Gastroesophageal sphincter (tissue), 3 donors: ENCODE measurements at regions not wholly inside any gene's neighbourhood (a gene's known extent, or its start where the extent isn't known, plus 50 kb on each side); places are given as distances from the start of the nearest gene placed in this dataset.

Experiments
- EP300 ChIP-seq: sonication (generic); formaldehyde crosslinking; IDR thresholded peaks from one replicate; pipeline ENCODE4 v1.6.1; 2017; ENCODE audit warnings: antibody characterized with exemption, mild to moderate bottlenecking
- POLR2A ChIP-seq, 2 donors: fragments of 450-650 bp; IDR thresholded peaks; one replicate each; pipeline ENCODE4 v1.6.1; 2017; ENCODE audit warnings: antibody characterized with exemption in 2 of 2, mild to moderate bottlenecking in 2 of 2, moderate library complexity in 1 of 2
- POLR2AphosphoS5 ChIP-seq: sonication (generic); formaldehyde crosslinking; IDR thresholded peaks from one replicate; pipeline ENCODE4 v1.6.1; 2017; ENCODE audit warnings: antibody characterized with exemption
- TF ChIP-seq, protein P1 (sequence below), 4 experiments: fragments of 200-600 bp in 2 of 4; fragments of 450-650 bp in 2 of 4; sonication (generic) in 1 of 4; IDR thresholded peaks; one replicate each; pipeline ENCODE4 v1.5.1; 2017 to 2019; ENCODE audit warnings: antibody characterized with exemption in 4 of 4, mild to moderate bottlenecking in 2 of 4, moderate library complexity in 2 of 4

DNA sequence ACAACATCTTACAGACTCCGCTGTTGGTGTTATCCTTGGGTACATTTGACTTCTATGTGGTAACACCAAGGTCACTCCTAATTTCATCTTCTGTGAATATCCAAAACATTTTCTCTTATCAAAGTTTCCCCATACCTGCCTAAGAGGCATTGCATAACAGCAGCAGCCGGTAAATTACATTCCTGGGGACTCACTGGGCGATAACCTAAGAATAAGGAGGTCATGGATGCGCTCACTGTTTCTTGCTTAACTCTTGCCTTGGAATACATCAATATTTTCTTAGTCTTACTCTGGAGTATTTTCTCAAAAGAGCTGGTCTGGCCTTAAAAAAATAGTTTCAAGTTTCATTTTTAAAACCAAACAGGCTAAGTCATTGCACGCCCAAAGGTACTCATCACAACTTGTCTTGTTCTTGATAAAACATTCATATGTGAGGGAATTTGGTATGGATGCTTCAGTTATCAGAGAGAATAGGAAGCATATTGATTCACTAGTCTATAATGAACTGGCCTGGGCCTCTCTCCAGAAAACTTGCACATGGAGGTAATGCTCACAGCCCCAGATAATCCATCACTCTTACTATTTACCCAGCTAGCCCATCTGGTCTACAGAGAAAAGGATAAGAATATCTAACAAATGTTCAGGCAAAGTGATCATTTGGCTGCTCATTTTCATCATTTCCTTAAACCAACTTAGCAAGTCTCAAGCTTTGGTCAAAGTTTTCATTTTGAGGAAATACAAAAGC, 235.0 kb upstream of the ERCC4 start:
- TF ChIP-seq, protein P1, sequence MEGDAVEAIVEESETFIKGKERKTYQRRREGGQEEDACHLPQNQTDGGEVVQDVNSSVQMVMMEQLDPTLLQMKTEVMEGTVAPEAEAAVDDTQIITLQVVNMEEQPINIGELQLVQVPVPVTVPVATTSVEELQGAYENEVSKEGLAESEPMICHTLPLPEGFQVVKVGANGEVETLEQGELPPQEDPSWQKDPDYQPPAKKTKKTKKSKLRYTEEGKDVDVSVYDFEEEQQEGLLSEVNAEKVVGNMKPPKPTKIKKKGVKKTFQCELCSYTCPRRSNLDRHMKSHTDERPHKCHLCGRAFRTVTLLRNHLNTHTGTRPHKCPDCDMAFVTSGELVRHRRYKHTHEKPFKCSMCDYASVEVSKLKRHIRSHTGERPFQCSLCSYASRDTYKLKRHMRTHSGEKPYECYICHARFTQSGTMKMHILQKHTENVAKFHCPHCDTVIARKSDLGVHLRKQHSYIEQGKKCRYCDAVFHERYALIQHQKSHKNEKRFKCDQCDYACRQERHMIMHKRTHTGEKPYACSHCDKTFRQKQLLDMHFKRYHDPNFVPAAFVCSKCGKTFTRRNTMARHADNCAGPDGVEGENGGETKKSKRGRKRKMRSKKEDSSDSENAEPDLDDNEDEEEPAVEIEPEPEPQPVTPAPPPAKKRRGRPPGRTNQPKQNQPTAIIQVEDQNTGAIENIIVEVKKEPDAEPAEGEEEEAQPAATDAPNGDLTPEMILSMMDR (IDR thresholded peaks at IDR 0.05) = no peak
- no peak for TF ChIP-seq POLR2AphosphoS5
- no peak for TF ChIP-seq EP300
- no peak for TF ChIP-seq POLR2A (IDR thresholded peaks at IDR 0.05)
